SU-DHL-6 (cell line): ENCODE measurements at regions not wholly inside any gene's neighbourhood (a gene's known extent, or its start where the extent isn't known, plus 50 kb on each side); places are given as distances from the start of the nearest gene placed in this dataset.

ENCODE experiments used
- H2AFZ ChIP-seq: fragments of 200-600 bp; sonication (generic); 2 replicates; pipeline ENCODE4 v1.6.1; 2014; ENCODE audit warnings: low read depth, mild to moderate bottlenecking, moderate library complexity, mixed read lengths, antibody characterized with exemption, low read length; ENCODE audit not compliant: severe bottlenecking
- H3F3A ChIP-seq: fragments of 200-600 bp; shearing (Covaris generic); 2 replicates; pipeline ENCODE4 v1.6.0; 2016; ENCODE audit warnings: antibody characterized with exemption, mild to moderate bottlenecking; ENCODE audit not compliant: insufficient read depth
- H3K27ac ChIP-seq: fragments of 200-600 bp; sonication (generic); 2 replicates; pipeline ENCODE4 v1.5.1; 2016; ENCODE audit warnings: low read depth, mild to moderate bottlenecking, low read length, moderate library complexity, mixed read lengths
- H3K27me3 ChIP-seq: fragments of 200-600 bp; sonication (generic), shearing (Covaris generic); 2 replicates; pipeline ENCODE4 v1.6.0; 2014; ENCODE audit warnings: mild to moderate bottlenecking, low read length
- H3K36me3 ChIP-seq: fragments of 200-600 bp; sonication (generic); 2 replicates; pipeline ENCODE4 v1.6.1; 2014; ENCODE audit warnings: mild to moderate bottlenecking, low read length, mixed read lengths
- H3K4me2 ChIP-seq: fragments of 300-600, 200-600 bp; shearing (Covaris generic), sonication (generic); 2 replicates; pipeline ENCODE4 v1.6.0; 2014; ENCODE audit warnings: low read length, low read depth, mild to moderate bottlenecking; ENCODE audit not compliant: poor library complexity, severe bottlenecking
- H3K4me3 ChIP-seq: fragments of 200-600 bp; sonication (generic); 2 replicates; pipeline ENCODE4 v1.5.1; 2014; ENCODE audit warnings: antibody characterized with exemption, low read length, mild to moderate bottlenecking, mixed read lengths; ENCODE audit not compliant: insufficient read depth, poor library complexity, severe bottlenecking
- H3K79me2 ChIP-seq: fragments of 200-600 bp; sonication (generic); 2 replicates; pipeline ENCODE4 v1.6.1; 2014; ENCODE audit warnings: mild to moderate bottlenecking, low read length, moderate library complexity; ENCODE audit not compliant: insufficient read depth
- H3K9ac ChIP-seq: fragments of 200-600 bp; sonication (generic); 2 replicates; pipeline ENCODE4 v1.7.0; 2014; ENCODE audit warnings: mild to moderate bottlenecking, low read length
- H3K9me2 ChIP-seq: fragments of 200-600 bp; sonication (generic); replicated peaks from 2 replicates; pipeline ENCODE4 v1.6.1; 2014; ENCODE audit warnings: low read length; ENCODE audit not compliant: insufficient read depth
- H3K9me3 ChIP-seq: fragments of 200-600 bp; sonication (generic); 2 replicates; pipeline ENCODE4 v1.6.1; 2014; ENCODE audit warnings: low read length, mixed read lengths; ENCODE audit not compliant: insufficient read depth
- H4K20me1 ChIP-seq: fragments of 200-600 bp; sonication (generic); 2 replicates; pipeline ENCODE4 v1.6.1; 2014; ENCODE audit warnings: low read depth, mild to moderate bottlenecking, antibody characterized with exemption, low read length, moderate library complexity, mixed read lengths
- EZH2phosphoT487 ChIP-seq: fragments of 200-600 bp; sonication (generic), shearing (Covaris generic); conservative IDR thresholded peaks from 2 replicates; pipeline ENCODE4 v1.6.1; 2018; ENCODE audit warnings: mild to moderate bottlenecking, antibody characterized with exemption, low read length, moderate library complexity, mixed read lengths
- TF ChIP-seq, protein P1 (sequence below): fragments of 200-600 bp; sonication (generic); IDR thresholded peaks from one replicate; pipeline ENCODE4 v1.5.1; 2017; ENCODE audit warnings: antibody characterized with exemption, mild to moderate bottlenecking, low read length, moderate library complexity; ENCODE audit not compliant: insufficient read depth, poor library complexity, severe bottlenecking

DNA sequence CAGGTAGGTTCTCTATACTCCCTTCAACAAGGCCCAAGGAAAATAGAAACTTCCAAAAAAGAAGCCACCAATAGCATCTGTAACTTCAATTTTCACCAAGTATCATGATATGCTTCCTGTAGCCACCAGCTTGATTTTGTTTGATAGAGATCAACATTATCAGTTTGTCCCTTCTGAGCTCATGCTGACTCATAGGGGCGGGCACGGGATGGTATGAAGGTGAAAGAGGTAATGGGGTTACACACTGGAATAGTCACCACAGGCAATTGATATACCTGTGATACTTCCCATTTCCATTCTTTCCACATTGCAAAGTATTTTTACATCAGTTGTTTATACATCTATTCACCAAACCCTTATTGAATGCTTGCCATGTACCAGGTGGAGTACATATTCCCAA lies 134.1 kb downstream of the KCNA5 start:
- Histone ChIP-seq H3K27ac (no peak overlapping the region), H3K4me2 (no peak overlapping the region), H3K9ac (no peak overlapping the region), H3K9me3 (no peaks in the 10 kb centered on the region), H3K27me3 (no peaks in the 10 kb centered on the region), H2AFZ (no peak overlapping the region), H3K36me3 (no peaks in the 10 kb centered on the region), H4K20me1 (no peaks in the 10 kb centered on the region), H3K79me2 (no peaks in the 10 kb centered on the region), H3K4me3 (no peak overlapping the region), H3K9me2 (no peaks in the 10 kb centered on the region), H3F3A (no peaks in the 10 kb centered on the region)
- TF ChIP-seq, protein P1, sequence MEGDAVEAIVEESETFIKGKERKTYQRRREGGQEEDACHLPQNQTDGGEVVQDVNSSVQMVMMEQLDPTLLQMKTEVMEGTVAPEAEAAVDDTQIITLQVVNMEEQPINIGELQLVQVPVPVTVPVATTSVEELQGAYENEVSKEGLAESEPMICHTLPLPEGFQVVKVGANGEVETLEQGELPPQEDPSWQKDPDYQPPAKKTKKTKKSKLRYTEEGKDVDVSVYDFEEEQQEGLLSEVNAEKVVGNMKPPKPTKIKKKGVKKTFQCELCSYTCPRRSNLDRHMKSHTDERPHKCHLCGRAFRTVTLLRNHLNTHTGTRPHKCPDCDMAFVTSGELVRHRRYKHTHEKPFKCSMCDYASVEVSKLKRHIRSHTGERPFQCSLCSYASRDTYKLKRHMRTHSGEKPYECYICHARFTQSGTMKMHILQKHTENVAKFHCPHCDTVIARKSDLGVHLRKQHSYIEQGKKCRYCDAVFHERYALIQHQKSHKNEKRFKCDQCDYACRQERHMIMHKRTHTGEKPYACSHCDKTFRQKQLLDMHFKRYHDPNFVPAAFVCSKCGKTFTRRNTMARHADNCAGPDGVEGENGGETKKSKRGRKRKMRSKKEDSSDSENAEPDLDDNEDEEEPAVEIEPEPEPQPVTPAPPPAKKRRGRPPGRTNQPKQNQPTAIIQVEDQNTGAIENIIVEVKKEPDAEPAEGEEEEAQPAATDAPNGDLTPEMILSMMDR: no peak
- no peak for TF ChIP-seq EZH2phosphoT487

DNA sequence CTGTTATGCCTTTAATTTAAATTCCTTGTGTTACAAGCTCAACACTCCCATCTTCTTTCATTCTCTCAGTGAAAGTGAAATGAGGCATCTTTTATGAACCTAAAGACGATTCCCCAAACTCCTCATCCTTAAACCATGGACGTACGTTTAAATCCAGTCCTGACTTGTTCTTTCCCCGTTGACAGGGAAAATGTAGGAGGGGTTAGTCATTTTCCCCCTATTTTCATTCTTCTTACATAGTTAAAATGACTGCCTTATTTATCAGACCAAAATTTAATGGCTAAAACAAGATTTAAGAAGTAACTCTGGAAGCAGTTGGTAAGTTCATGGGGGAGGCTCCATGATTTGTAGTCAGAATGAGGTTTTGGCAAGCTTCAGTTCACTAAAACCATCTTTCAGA lies 134.9 kb downstream of the KCNA5 start:
- Histone ChIP-seq H3K27me3 (no peaks in the 10 kb centered on the region), H3F3A (no peaks in the 10 kb centered on the region), H3K4me3 (no peak overlapping the region), H3K9me2 (no peaks in the 10 kb centered on the region), H3K27ac (no peak overlapping the region), H4K20me1 (no peaks in the 10 kb centered on the region), H3K4me2 (no peak overlapping the region), H3K79me2 (no peaks in the 10 kb centered on the region), H3K36me3 (no peaks in the 10 kb centered on the region), H3K9ac (no peak overlapping the region), H3K9me3 (no peaks in the 10 kb centered on the region), H2AFZ (no peak overlapping the region)
- TF ChIP-seq, protein P1: no peak
- TF ChIP-seq EZH2phosphoT487: no peak

DNA sequence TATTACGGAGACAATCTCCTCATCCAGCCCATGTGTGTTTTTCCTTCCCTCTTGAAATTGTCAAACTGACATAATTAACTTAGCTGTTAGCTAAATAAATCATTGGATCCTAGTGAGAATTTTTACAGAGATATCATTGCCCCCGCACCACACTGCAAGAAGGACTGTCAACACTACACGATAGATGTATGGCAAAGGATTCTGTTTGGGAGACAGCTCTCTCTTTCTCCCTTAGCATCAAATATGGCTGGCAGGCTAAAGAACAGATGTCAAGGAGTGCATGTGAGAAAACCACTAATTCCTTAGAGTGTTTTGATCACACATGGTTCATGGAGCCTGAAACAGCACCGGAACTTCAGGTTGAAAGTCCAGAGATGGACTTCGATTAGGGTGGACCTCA lies 136.8 kb downstream of the KCNA5 start:
- TF ChIP-seq, protein P1: no peak
- TF ChIP-seq EZH2phosphoT487: no peak
- Histone ChIP-seq H3K79me2 (no peaks in the 10 kb centered on the region), H3K4me3 (no peak overlapping the region), H3K27ac (no peak overlapping the region), H3K9me2 (no peaks in the 10 kb centered on the region), H3F3A (no peaks in the 10 kb centered on the region), H3K4me2 (no peak overlapping the region), H3K9ac (no peak overlapping the region), H3K9me3 (no peaks in the 10 kb centered on the region), H4K20me1 (no peaks in the 10 kb centered on the region), H3K36me3 (no peaks in the 10 kb centered on the region), H2AFZ (no peak overlapping the region), H3K27me3 (no peaks in the 10 kb centered on the region)
